Left renal pelvis (tissue), 4 donors: ENCODE measurements at regions not wholly inside any gene's neighbourhood (a gene's known extent, or its start where the extent isn't known, plus 50 kb on each side); places are given as distances from the start of the nearest gene placed in this dataset.
"Not testable (repeated sequence)": the region's sequence is repeated elsewhere in the genome, so short reads cannot be mapped to it uniquely, and the experiment has no call there.

Source experiments
- DNase-seq, 4 donors: peaks; one replicate each; pipeline ENCODE4 v3.0.0-alpha.2; 2013; ENCODE audit warnings: low read depth in 4 of 4, low spot score in 3 of 4

- peak in 2 of 4 donors; percentile 18 to 19 for DNase-seq
Observed at GRCh38 chr5:145585443-145586148, 249.5 kb downstream of the PRELID2 start.

- DNase-seq: no peak
Observed at GRCh38 chr5:145579301-145579700, 255.8 kb downstream of the PRELID2 start.

GRCh38 chr5:145574889-145575573 lies 260.1 kb downstream of the PRELID2 start:
- no peak for DNase-seq

- peak in 1 of 4 donors; percentile 35 for DNase-seq
Observed at GRCh38 chr5:145568581-145568980, 266.6 kb downstream of the PRELID2 start.

GRCh38 chr5:145562931-145563330 lies 272.2 kb downstream of the PRELID2 start:
- DNase-seq: no peak

- DNase-seq: no peak
Observed at GRCh38 chr5:145558288-145558687, 276.9 kb downstream of the PRELID2 start.

GRCh38 chr5:145557345-145557744 lies 277.8 kb downstream of the PRELID2 start:
- DNase-seq: no peak

- DNase-seq: no peak
Observed at GRCh38 chr5:145554399-145554798, 280.7 kb downstream of the PRELID2 start.

GRCh38 chr5:145553177-145553576 lies 282.0 kb downstream of the PRELID2 start:
- DNase-seq: no peak

GRCh38 chr5:145551714-145552113 lies 283.4 kb downstream of the PRELID2 start:
- DNase-seq: no peak

GRCh38 chr5:145548097-145548496 lies 287.0 kb downstream of the PRELID2 start:
- DNase-seq: no peak

GRCh38 chr5:145544401-145544800 lies 290.7 kb downstream of the PRELID2 start:
- no peak for DNase-seq

GRCh38 chr5:145543968-145544367 lies 291.2 kb downstream of the PRELID2 start:
- no peak for DNase-seq

- DNase-seq: no peak
Observed at GRCh38 chr5:145540375-145540774, 294.8 kb downstream of the PRELID2 start.

- no peak for DNase-seq
Observed at GRCh38 chr5:145539201-145539600, 295.9 kb downstream of the PRELID2 start.

GRCh38 chr5:145536133-145536532 lies 299.0 kb downstream of the PRELID2 start:
- peak in 3 of 4 donors; percentile 14 to 21 (median 14) for DNase-seq

GRCh38 chr5:145531038-145531734 lies 304.0 kb downstream of the PRELID2 start:
- DNase-seq: peak in 2 of 4 donors; percentile 14 to 17

GRCh38 chr5:145521523-145521922 lies 313.6 kb downstream of the PRELID2 start:
- no peak for DNase-seq

- no peak for DNase-seq
Observed at GRCh38 chr5:145521066-145521465, 314.1 kb downstream of the PRELID2 start.

GRCh38 chr5:145520335-145520734 lies 314.8 kb downstream of the PRELID2 start:
- DNase-seq: no peak

- DNase-seq: not testable (repeated sequence)
Observed at GRCh38 chr5:145517588-145517987, 317.6 kb downstream of the PRELID2 start.

GRCh38 chr5:145511351-145511750 lies 323.8 kb downstream of the PRELID2 start:
- no peak for DNase-seq
